ENCODE measurements at regions not wholly inside any gene's neighbourhood (a gene's known extent, or its start where the extent isn't known, plus 50 kb on each side); places are given as distances from the start of the nearest gene placed in this dataset.

DNA sequence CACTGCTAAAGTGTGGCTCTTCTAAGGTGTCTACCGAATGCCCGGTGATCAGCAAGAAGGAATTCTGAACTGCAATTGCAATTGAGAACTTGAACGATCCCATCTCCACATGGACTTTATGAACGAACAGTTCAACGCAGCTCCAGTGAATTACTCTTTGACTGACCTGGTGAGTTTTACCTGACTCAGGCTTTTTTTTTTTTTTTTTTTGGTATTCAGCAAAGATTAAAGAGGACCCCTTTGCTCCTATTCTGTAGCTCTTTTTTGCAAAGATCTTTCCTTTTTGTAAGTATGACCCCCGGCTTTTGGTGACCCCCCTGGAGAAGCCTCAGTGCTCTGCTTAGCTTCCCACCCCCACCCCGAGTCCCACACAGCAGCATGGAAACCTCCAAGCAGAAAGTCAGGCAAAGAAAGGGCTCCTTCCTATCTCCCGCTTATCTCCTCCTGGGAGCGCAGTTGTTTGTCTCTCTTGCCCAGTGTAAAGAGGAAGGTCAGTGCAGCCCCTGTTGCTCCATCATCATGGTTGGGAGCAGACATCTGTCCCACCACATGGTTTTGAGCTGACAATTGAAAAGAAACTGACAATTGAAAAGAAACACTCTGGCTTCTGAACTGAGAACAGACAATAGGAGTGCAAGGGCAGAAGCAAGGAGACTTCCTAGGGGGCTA is 72.1 kb upstream of the DIO3 start:
- CTCF ChIA-PET, result no interaction called here
- intact Hi-C loops (cut with micrococcal nuclease; ENCODE audit: unreplicated experiment) (loop anchor here (10.0 kb wide), 1 partner anchor 66 kb away; no protein-coding TSS in a partner anchor), in situ Hi-C loops (cut with HindIII; ENCODE audit: low pct_unique_long_range_greater_than_20kb, low sequenced_read_pairs) (no loop called here)
- POLR2A ChIA-PET, result no interaction called here
- Histone ChIP-seq H3K9me3 (ENCODE audit: control insufficient read depth, insufficient read depth, low read depth, low read length) (peaks cover 17% of the 10 kb centered on the region; the same call in 1 of the 2 replicates), H3K27ac (ENCODE audit: low read length) (no peak overlapping the region), H3K36me3 (ENCODE audit: control insufficient read depth, insufficient read depth, low read length) (no peaks in the 10 kb centered on the region), H3K4me1 (ENCODE audit: control insufficient read depth, insufficient read depth, low read length) (no peaks in the 10 kb centered on the region), H3K27me3 (ENCODE audit: control insufficient read depth, insufficient read depth, low read length) (no peaks in the 10 kb centered on the region), H3K4me3 (ENCODE audit: low read depth in 2 of 2, low read length in 2 of 2) (no peak overlapping the region)
- no TSS peak for BruUV-seq (replicated peaks)
- no peak for DNase-seq (ENCODE audit: low read depth, low spot score)
- TF ChIP-seq TCF7L2 (IDR thresholded peaks at IDR 0.05; ENCODE audit: low read depth, low read length), result no peak
- TF ChIP-seq, protein P1, sequence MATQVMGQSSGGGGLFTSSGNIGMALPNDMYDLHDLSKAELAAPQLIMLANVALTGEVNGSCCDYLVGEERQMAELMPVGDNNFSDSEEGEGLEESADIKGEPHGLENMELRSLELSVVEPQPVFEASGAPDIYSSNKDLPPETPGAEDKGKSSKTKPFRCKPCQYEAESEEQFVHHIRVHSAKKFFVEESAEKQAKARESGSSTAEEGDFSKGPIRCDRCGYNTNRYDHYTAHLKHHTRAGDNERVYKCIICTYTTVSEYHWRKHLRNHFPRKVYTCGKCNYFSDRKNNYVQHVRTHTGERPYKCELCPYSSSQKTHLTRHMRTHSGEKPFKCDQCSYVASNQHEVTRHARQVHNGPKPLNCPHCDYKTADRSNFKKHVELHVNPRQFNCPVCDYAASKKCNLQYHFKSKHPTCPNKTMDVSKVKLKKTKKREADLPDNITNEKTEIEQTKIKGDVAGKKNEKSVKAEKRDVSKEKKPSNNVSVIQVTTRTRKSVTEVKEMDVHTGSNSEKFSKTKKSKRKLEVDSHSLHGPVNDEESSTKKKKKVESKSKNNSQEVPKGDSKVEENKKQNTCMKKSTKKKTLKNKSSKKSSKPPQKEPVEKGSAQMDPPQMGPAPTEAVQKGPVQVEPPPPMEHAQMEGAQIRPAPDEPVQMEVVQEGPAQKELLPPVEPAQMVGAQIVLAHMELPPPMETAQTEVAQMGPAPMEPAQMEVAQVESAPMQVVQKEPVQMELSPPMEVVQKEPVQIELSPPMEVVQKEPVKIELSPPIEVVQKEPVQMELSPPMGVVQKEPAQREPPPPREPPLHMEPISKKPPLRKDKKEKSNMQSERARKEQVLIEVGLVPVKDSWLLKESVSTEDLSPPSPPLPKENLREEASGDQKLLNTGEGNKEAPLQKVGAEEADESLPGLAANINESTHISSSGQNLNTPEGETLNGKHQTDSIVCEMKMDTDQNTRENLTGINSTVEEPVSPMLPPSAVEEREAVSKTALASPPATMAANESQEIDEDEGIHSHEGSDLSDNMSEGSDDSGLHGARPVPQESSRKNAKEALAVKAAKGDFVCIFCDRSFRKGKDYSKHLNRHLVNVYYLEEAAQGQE (IDR thresholded peaks at IDR 0.05; ENCODE audit: insufficient read depth in 1 of 2, low read depth in 2 of 2, low read length in 1 of 2), result no peak
- TF ChIP-seq SIN3A (IDR thresholded peaks at IDR 0.05; ENCODE audit: borderline replicate concordance, insufficient read depth, low read depth, low read length), result no peak
- TF ChIP-seq, protein P2, sequence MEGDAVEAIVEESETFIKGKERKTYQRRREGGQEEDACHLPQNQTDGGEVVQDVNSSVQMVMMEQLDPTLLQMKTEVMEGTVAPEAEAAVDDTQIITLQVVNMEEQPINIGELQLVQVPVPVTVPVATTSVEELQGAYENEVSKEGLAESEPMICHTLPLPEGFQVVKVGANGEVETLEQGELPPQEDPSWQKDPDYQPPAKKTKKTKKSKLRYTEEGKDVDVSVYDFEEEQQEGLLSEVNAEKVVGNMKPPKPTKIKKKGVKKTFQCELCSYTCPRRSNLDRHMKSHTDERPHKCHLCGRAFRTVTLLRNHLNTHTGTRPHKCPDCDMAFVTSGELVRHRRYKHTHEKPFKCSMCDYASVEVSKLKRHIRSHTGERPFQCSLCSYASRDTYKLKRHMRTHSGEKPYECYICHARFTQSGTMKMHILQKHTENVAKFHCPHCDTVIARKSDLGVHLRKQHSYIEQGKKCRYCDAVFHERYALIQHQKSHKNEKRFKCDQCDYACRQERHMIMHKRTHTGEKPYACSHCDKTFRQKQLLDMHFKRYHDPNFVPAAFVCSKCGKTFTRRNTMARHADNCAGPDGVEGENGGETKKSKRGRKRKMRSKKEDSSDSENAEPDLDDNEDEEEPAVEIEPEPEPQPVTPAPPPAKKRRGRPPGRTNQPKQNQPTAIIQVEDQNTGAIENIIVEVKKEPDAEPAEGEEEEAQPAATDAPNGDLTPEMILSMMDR (IDR thresholded peaks at IDR 0.05), result no peak
- no peak for TF ChIP-seq POLR2AphosphoS5 (IDR thresholded peaks at IDR 0.05; ENCODE audit: low read depth, low read length)
- ATAC-seq, result no peak

DNA sequence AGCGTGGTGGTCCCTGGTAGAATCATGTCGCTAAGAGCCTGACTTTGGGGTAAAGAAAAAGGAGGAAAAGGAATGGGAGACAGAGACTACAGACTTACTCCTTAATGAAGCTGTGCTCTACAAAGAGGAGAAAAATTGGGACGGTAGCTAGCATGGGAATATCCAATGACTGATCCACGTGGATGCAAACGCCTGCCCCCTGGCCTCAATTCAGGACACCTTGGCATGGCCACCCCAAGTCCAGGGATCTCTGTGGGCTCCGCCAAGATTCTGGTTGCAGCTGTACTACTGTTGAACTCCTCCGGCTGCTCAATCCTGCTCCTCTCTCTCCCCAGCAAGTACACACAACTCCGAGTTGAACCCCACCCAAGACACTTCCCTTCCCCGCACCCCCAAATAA is 70.5 kb upstream of the DIO3 start:
- H3K9me3 ChIP-seq (ENCODE audit: control insufficient read depth, insufficient read depth, low read depth, low read length), result peaks cover 8% of the 10 kb centered on the region; the same call in 1 of the 2 replicates
- no peak overlapping the region for H3K4me3 ChIP-seq (ENCODE audit: low read depth in 2 of 2, low read length in 2 of 2)
- ATAC-seq (no peak), DNase-seq (ENCODE audit: low read depth, low spot score) (no peak)
- POLR2A ChIA-PET, result no interaction called here
- H3K36me3 ChIP-seq (ENCODE audit: control insufficient read depth, insufficient read depth, low read length), result no peaks in the 10 kb centered on the region
- no peaks in the 10 kb centered on the region for H3K4me1 ChIP-seq (ENCODE audit: control insufficient read depth, insufficient read depth, low read length)
- TF ChIP-seq TCF7L2 (IDR thresholded peaks at IDR 0.05; ENCODE audit: low read depth, low read length), result no peak
- no peak for TF ChIP-seq POLR2AphosphoS5 (IDR thresholded peaks at IDR 0.05; ENCODE audit: low read depth, low read length)
- TF ChIP-seq, protein P2 (IDR thresholded peaks at IDR 0.05), result no peak
- TF ChIP-seq, protein P1 (IDR thresholded peaks at IDR 0.05; ENCODE audit: insufficient read depth in 1 of 2, low read depth in 2 of 2, low read length in 1 of 2), result no peak
- no peak for TF ChIP-seq SIN3A (IDR thresholded peaks at IDR 0.05; ENCODE audit: borderline replicate concordance, insufficient read depth, low read depth, low read length)
- intact Hi-C loops (cut with micrococcal nuclease; ENCODE audit: unreplicated experiment), result no loop called here
- BruUV-seq (replicated peaks), result no TSS peak
- H3K27me3 ChIP-seq (ENCODE audit: control insufficient read depth, insufficient read depth, low read length), result no peaks in the 10 kb centered on the region
- CTCF ChIA-PET, result no interaction called here
- no peak overlapping the region for H3K27ac ChIP-seq (ENCODE audit: low read length)
- in situ Hi-C loops (cut with HindIII; ENCODE audit: low pct_unique_long_range_greater_than_20kb, low sequenced_read_pairs), result no loop called here

Measured in Panc1 (cell line).